ENCODE measurements at regions not wholly inside any gene's neighbourhood (a gene's known extent, or its start where the extent isn't known, plus 50 kb on each side); places are given as distances from the start of the nearest gene placed in this dataset.

- TF ChIP-seq, protein P1, sequence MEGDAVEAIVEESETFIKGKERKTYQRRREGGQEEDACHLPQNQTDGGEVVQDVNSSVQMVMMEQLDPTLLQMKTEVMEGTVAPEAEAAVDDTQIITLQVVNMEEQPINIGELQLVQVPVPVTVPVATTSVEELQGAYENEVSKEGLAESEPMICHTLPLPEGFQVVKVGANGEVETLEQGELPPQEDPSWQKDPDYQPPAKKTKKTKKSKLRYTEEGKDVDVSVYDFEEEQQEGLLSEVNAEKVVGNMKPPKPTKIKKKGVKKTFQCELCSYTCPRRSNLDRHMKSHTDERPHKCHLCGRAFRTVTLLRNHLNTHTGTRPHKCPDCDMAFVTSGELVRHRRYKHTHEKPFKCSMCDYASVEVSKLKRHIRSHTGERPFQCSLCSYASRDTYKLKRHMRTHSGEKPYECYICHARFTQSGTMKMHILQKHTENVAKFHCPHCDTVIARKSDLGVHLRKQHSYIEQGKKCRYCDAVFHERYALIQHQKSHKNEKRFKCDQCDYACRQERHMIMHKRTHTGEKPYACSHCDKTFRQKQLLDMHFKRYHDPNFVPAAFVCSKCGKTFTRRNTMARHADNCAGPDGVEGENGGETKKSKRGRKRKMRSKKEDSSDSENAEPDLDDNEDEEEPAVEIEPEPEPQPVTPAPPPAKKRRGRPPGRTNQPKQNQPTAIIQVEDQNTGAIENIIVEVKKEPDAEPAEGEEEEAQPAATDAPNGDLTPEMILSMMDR (conservative IDR thresholded peaks at IDR 0.05; ENCODE audit: low read depth in 2 of 2): no peak
- TF ChIP-seq CREB1 (CRISPR knock-in tag; IDR thresholded peaks at IDR 0.05; ENCODE audit: low read depth) (no peak), POLR2AphosphoS5 (IDR thresholded peaks at IDR 0.05; ENCODE audit: low read depth) (no peak), ZNF114 (CRISPR knock-in tag; IDR thresholded peaks at IDR 0.05) (no peak), EZH2 (IDR thresholded peaks at IDR 0.05; ENCODE audit: low read depth, unreplicated experiment) (no peak), ZNF331 (CRISPR knock-in tag; IDR thresholded peaks at IDR 0.05; ENCODE audit: low read depth) (no peak), EZH2phosphoT487 (IDR thresholded peaks at IDR 0.05; ENCODE audit: unreplicated experiment) (no peak), JUNB (IDR thresholded peaks at IDR 0.05; ENCODE audit: unreplicated experiment) (no peak), ETS1 (IDR thresholded peaks at IDR 0.05) (no peak), ZNF462 (CRISPR knock-in tag; IDR thresholded peaks at IDR 0.05) (no peak), NANOG (IDR thresholded peaks at IDR 0.05; ENCODE audit: borderline replicate concordance) (no peak)
- TF ChIP-seq, protein P2, sequence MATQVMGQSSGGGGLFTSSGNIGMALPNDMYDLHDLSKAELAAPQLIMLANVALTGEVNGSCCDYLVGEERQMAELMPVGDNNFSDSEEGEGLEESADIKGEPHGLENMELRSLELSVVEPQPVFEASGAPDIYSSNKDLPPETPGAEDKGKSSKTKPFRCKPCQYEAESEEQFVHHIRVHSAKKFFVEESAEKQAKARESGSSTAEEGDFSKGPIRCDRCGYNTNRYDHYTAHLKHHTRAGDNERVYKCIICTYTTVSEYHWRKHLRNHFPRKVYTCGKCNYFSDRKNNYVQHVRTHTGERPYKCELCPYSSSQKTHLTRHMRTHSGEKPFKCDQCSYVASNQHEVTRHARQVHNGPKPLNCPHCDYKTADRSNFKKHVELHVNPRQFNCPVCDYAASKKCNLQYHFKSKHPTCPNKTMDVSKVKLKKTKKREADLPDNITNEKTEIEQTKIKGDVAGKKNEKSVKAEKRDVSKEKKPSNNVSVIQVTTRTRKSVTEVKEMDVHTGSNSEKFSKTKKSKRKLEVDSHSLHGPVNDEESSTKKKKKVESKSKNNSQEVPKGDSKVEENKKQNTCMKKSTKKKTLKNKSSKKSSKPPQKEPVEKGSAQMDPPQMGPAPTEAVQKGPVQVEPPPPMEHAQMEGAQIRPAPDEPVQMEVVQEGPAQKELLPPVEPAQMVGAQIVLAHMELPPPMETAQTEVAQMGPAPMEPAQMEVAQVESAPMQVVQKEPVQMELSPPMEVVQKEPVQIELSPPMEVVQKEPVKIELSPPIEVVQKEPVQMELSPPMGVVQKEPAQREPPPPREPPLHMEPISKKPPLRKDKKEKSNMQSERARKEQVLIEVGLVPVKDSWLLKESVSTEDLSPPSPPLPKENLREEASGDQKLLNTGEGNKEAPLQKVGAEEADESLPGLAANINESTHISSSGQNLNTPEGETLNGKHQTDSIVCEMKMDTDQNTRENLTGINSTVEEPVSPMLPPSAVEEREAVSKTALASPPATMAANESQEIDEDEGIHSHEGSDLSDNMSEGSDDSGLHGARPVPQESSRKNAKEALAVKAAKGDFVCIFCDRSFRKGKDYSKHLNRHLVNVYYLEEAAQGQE (IDR thresholded peaks at IDR 0.05; ENCODE audit: unreplicated experiment): no peak
Observed at GRCh38 chr7:49287653-49288052, 363.3 kb downstream of the CDC14C start.

Measured in GM23338 (cell line).